ENCODE measurements at regions not wholly inside any gene's neighbourhood (a gene's known extent, or its start where the extent isn't known, plus 50 kb on each side); places are given as distances from the start of the nearest gene placed in this dataset.

- TF ChIP-seq REST (IDR thresholded peaks at IDR 0.05; ENCODE audit: unreplicated experiment) (no peak), NANOG (IDR thresholded peaks at IDR 0.05; ENCODE audit: borderline replicate concordance) (no peak), CTCF (conservative IDR thresholded peaks at IDR 0.05; ENCODE audit: low read depth in 2 of 2) (no peak), EZH2 (IDR thresholded peaks at IDR 0.05; ENCODE audit: low read depth, unreplicated experiment) (no peak), ZNF114 (CRISPR knock-in tag; IDR thresholded peaks at IDR 0.05) (no peak), POLR2AphosphoS5 (IDR thresholded peaks at IDR 0.05; ENCODE audit: low read depth) (no peak), ETS1 (IDR thresholded peaks at IDR 0.05) (no peak)
Measured at GRCh38 chr2:17296686-17297085, 221.6 kb downstream of the RAD51AP2 start (continued).

GRCh38 chr2:17289669-17290068 is 228.6 kb downstream of the RAD51AP2 start:
- Mint-ChIP-seq H3K27ac (peak overlapping the region; percentile 33; the same call in 1 of the 2 replicates), H3K9me3 (peaks cover 7% of the 10 kb centered on the region; the same call in 2 of the 3 replicates), H3K4me1 (peaks cover 20% of the 10 kb centered on the region), H3K27me3 (ENCODE audit: insufficient read depth, low read depth, poor library complexity) (peaks cover 5% of the 10 kb centered on the region), H3K4me3 (no peak overlapping the region; the same call in 2 of the 3 replicates), H3K36me3 (ENCODE audit: low read depth) (peaks cover 7% of the 10 kb centered on the region)
- Histone ChIP-seq H3K4me2 (no peak overlapping the region), H3K4me3 (no peak overlapping the region), H3K9me2 (ENCODE audit: insufficient read depth) (0 out of 2 replicates have a peak, but pooled peaks cover 6% of the 10 kb centered on the region), H3K79me2 (replicated peaks; ENCODE audit: insufficient read depth) (no peaks in the 10 kb centered on the region), H2AFZ (no peak overlapping the region), H3K27me3 (ENCODE audit: insufficient read depth) (no peaks in the 10 kb centered on the region), H4K20me1 (replicated peaks; ENCODE audit: insufficient read depth) (no peaks in the 10 kb centered on the region), H3F3A (replicated peaks; ENCODE audit: low read depth) (no peaks in the 10 kb centered on the region), H3K27ac (ENCODE audit: low read depth) (no peak overlapping the region), H3K4me1 (ENCODE audit: insufficient read depth) (peaks cover 10% of the 10 kb centered on the region), H3K36me3 (ENCODE audit: insufficient read depth) (no peaks in the 10 kb centered on the region)
- DNase-seq (ENCODE audit: low spot score) (no peak), ATAC-seq (no peak)
- TF ChIP-seq CTCF (conservative IDR thresholded peaks at IDR 0.05; ENCODE audit: low read depth in 2 of 2), result no peak
- TF ChIP-seq NANOG (IDR thresholded peaks at IDR 0.05; ENCODE audit: borderline replicate concordance), result no peak
- TF ChIP-seq CREB1 (CRISPR knock-in tag; IDR thresholded peaks at IDR 0.05; ENCODE audit: low read depth), result no peak
- no peak for TF ChIP-seq ZNF462 (CRISPR knock-in tag; IDR thresholded peaks at IDR 0.05)
- TF ChIP-seq POLR2AphosphoS5 (IDR thresholded peaks at IDR 0.05; ENCODE audit: low read depth), result no peak
- no peak for TF ChIP-seq ZNF114 (CRISPR knock-in tag; IDR thresholded peaks at IDR 0.05)

Data from GM23338 (cell line).